ENCODE measurements at regions not wholly inside any gene's neighbourhood (a gene's known extent, or its start where the extent isn't known, plus 50 kb on each side); places are given as distances from the start of the nearest gene placed in this dataset.

GRCh38 chr2:146467425-146467824 lies 1377.4 kb upstream of the ACVR2A start:
- Histone ChIP-seq H3K27ac (replicated peaks) (no peak overlapping the region), H3K4me3 (replicated peaks; ENCODE audit: insufficient read depth, low read length) (no peak overlapping the region), H3K27me3 (ENCODE audit: insufficient read depth, poor library complexity, severe bottlenecking) (no peaks in the 10 kb centered on the region)
- DNase-seq (ENCODE audit: low read depth in 1 of 2, low spot score in 1 of 2): no peak
- TF ChIP-seq CTCF (IDR thresholded peaks at IDR 0.05; ENCODE audit: insufficient read depth, low read length) (no peak), SPI1 (IDR thresholded peaks at IDR 0.05; ENCODE audit: borderline replicate concordance, low read depth) (no peak), POLR2AphosphoS5 (IDR thresholded peaks at IDR 0.05; ENCODE audit: low read depth) (no peak), REST (IDR thresholded peaks at IDR 0.05; ENCODE audit: insufficient replicate concordance, low read depth) (no peak), GABPA (IDR thresholded peaks at IDR 0.05; ENCODE audit: low read depth) (no peak)

- Histone ChIP-seq H3K27ac (replicated peaks) (no peak overlapping the region), H3K4me3 (replicated peaks; ENCODE audit: insufficient read depth, low read length) (no peak overlapping the region), H3K27me3 (ENCODE audit: insufficient read depth, poor library complexity, severe bottlenecking) (no peaks in the 10 kb centered on the region)
- TF ChIP-seq SPI1 (IDR thresholded peaks at IDR 0.05; ENCODE audit: borderline replicate concordance, low read depth) (no peak), REST (IDR thresholded peaks at IDR 0.05; ENCODE audit: insufficient replicate concordance, low read depth) (no peak)
- no peak for DNase-seq (ENCODE audit: low read depth in 1 of 2, low spot score in 1 of 2)
Measured at GRCh38 chr2:146465460-146465859, 1379.4 kb upstream of the ACVR2A start.

GRCh38 chr2:146461068-146461467 lies 1383.8 kb upstream of the ACVR2A start:
- Histone ChIP-seq H3K4me3 (replicated peaks; ENCODE audit: insufficient read depth, low read length) (no peak overlapping the region), H3K27me3 (ENCODE audit: insufficient read depth, poor library complexity, severe bottlenecking) (no peaks in the 10 kb centered on the region), H3K27ac (replicated peaks) (no peak overlapping the region)
- no peak for DNase-seq (ENCODE audit: low read depth in 1 of 2, low spot score in 1 of 2)
- TF ChIP-seq SPI1 (IDR thresholded peaks at IDR 0.05; ENCODE audit: borderline replicate concordance, low read depth) (no peak), CTCF (IDR thresholded peaks at IDR 0.05; ENCODE audit: insufficient read depth, low read length) (no peak), POLR2AphosphoS5 (IDR thresholded peaks at IDR 0.05; ENCODE audit: low read depth) (no peak), REST (IDR thresholded peaks at IDR 0.05; ENCODE audit: insufficient replicate concordance, low read depth) (no peak)

- TF ChIP-seq GABPA (IDR thresholded peaks at IDR 0.05; ENCODE audit: low read depth): no peak
- TF ChIP-seq CTCF (IDR thresholded peaks at IDR 0.05; ENCODE audit: insufficient read depth, low read length): no peak
- TF ChIP-seq REST (IDR thresholded peaks at IDR 0.05; ENCODE audit: insufficient replicate concordance, low read depth): no peak
- no peak for TF ChIP-seq SPI1 (IDR thresholded peaks at IDR 0.05; ENCODE audit: borderline replicate concordance, low read depth)
- TF ChIP-seq POLR2AphosphoS5 (IDR thresholded peaks at IDR 0.05; ENCODE audit: low read depth): no peak
- H3K4me3 ChIP-seq (replicated peaks; ENCODE audit: insufficient read depth, low read length): no peak overlapping the region
- DNase-seq (ENCODE audit: low read depth in 1 of 2, low spot score in 1 of 2): no peak
- H3K27me3 ChIP-seq (ENCODE audit: insufficient read depth, poor library complexity, severe bottlenecking): no peaks in the 10 kb centered on the region
- no peak overlapping the region for H3K27ac ChIP-seq (replicated peaks)
Measured at GRCh38 chr2:146458585-146458984, 1386.2 kb upstream of the ACVR2A start.

All from HL-60 (cell line).